Hematopoietic multipotent progenitor cell treated with erythropoietin and hydrocortisone succinate and interleukin-3 and kit ligand, for 17 days (in vitro differentiated cells): ENCODE measurements at regions not wholly inside any gene's neighbourhood (a gene's known extent, or its start where the extent isn't known, plus 50 kb on each side); places are given as distances from the start of the nearest gene placed in this dataset.
"Not testable (repeated sequence)": the region's sequence is repeated elsewhere in the genome, so short reads cannot be mapped to it uniquely, and the experiment has no call there.

Source experiments
- DNase-seq: peaks from one replicate; pipeline ENCODE4 v3.0.0-alpha.2; 2015; ENCODE audit warnings: low spot score

DNA sequence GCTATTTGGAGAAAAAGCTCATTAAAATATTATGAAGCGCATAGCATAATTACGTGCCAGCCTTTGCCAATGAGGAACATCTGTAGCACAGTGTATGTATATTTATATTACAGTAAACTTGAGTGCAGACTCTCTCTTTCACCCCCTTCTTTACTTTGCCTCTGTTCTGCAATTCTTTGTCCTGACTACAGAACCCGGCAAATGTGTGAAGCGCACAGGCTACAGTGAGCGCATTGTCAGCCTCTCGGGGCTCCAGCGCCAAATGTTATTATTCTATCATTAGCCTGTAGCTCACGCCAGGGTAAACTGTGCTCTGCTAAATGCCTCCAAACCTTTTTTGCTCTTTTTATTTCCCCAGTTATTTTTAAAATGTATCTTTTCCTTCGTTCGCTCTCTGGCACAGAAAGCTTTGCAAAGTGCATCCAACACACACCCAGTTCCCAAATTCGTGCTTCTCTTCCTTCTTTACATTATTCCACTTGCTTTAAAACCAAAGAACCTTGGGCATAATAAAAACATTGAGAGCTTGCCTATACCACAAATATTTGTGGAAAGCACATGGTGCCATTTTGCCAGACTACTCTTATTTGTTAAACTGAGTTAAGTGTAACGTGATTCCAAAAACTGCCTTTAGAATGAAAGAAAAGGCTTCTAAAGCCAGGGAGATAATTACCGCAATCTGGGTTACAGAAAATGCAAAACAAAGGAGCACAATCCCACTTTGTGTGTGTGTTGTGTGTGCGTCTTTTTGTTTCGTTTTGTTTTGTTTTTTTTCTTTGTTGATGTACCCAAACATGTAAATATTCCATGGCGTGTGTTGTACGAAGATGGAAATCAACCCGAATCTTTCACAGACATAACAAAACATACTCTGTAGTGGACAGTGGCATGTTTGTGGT, 164.1 kb upstream of the MPDZ start:
- no peak for DNase-seq

GRCh38 chr9:13439685-13440476, 160.4 kb upstream of the MPDZ start:
- no peak for DNase-seq

GRCh38 chr9:13437866-13438265, 158.4 kb upstream of the MPDZ start:
- DNase-seq: no peak

- no peak for DNase-seq
These were observed 157.1 kb upstream of the MPDZ start for GRCh38 chr9:13436591-13436990.

DNA sequence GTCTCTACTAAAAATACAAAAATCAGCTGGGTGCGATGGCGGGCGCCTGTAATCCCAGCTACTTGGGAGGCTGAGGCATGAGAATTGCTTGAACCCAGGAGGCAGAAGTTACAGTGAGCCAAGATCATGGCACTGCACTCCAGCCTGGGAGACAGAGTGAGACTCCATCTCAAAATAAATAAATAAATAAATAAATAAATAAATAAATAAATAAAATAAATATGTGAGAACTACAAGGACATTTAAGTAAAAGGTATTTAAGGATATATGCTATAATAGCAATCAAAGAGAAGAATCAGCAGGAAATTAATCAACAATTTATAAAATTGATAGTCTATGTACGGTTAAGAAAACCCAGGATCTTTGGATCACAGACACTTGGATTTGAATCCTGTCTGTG, 154.0 kb upstream of the MPDZ start:
- not testable (repeated sequence) for DNase-seq

GRCh38 chr9:13432904-13433303, 153.4 kb upstream of the MPDZ start:
- DNase-seq: no peak

GRCh38 chr9:13431692-13432091, 152.2 kb upstream of the MPDZ start:
- no peak for DNase-seq

DNA sequence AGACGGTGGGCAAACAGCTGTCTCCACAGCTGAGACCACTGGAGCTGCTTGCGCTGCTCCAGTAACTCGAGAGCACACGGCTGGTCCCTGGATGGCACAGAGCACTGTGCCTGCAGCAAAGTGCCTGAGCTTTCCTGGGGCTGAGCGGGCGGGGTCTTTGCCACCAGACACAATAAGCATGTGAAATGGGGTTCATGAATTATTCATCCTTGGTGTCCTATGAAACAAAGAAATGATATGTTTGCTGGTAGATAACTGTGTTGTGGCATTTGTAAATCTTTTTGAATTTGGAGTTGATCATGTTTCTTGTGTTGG, 151.7 kb upstream of the MPDZ start:
- no peak for DNase-seq

DNA sequence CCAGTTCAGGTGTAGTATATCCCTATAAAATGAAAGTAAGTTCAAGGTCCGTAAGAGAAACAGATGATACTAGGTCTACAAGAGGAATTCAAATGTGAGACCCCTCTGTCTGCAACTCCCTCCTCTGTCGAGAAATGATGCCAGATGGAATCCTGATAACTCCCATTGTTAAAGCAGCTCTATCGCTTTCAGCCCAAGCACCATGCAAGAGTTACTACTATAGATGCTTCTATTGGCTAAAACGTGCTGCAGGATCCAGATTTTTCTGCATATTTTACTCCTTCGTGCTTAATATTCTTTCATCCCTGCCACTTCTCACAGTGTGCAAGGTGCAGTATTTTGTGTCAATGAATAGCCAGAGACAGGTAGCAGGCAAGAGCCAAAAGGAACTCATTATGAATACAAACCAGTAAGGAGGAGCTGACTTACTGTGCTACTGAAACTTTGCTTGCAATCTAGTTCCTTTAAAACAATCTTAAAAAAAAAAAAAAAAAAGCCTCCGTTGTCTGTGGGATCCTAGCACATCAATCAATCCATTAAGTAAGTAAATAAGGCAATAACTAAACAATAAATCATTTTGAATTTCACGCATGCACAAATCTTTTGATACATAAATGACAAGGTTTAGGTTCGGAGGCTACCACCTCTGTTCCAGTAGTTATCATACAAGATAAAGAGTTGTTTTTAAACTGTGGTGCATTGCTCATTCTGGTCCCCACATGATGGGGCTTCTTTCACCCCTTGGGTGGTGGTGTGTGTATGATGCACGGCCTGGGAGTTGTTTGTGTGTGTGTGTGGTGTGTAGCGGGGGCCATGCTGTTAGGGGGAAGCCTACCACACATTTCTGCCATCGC, 151.1 kb upstream of the MPDZ start:
- no peak for DNase-seq

GRCh38 chr9:13429301-13430190, 150.1 kb upstream of the MPDZ start:
- DNase-seq: no peak

GRCh38 chr9:13428766-13429165, 149.3 kb upstream of the MPDZ start:
- no peak for DNase-seq

DNA sequence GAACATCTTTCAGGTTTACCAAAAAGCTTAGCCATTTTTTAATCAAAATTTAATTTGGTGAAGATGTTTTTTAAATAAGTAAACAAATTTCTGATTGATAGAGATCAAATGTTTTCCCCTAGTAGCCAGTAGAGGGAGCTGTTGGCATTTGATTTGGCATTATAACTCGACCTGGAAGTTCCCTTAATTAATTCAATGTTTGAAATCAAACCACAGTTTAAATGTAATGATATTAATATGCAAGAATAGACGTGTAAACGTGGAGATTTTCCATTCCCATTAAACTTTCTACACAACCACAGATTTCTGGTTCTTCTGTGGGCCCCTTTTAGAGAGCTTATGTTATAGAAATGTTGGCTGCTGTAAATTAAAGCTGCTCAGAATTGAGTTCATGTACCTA, 148.1 kb upstream of the MPDZ start:
- peak; percentile 44 for DNase-seq

DNA sequence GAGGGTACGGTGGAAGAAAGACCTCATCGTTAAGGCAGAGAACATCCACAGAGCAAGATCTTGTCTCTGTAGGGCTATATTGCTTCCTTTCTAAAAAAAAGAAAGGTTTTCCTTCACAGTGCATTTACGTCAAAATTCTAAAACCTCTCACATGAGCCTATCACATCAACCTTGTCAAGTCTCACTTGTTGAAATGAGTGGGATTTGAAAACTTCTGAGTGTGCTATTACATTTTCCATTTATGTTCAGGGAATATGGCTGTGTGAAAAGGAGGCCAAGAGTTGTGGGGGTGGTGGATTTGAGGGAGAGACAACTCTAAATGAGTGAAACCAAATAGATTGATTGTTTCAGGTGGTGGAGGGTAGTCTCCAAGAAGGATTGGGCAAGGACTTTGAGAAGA, 147.1 kb upstream of the MPDZ start:
- DNase-seq: no peak

DNA sequence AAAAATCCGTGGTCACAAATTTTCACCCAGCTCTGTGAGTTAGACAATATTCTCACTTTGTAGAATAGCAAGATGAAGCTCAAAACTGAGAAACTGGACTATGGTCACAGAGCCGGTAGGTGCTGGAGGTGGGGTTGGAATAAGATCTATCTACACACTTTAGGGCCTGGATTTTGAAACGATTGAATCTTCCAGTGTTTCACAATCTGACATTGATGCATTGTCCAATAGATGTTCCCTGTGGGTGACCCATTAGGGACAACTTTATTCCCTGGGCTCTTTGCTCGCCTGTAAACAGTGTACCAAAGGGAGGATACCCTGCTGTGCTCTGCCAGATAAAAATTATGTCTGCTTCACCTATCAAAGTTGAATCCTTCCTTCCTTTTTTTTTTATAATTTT, 145.4 kb upstream of the MPDZ start:
- no peak for DNase-seq

GRCh38 chr9:13424204-13424603, 144.7 kb upstream of the MPDZ start:
- DNase-seq: no peak

DNA sequence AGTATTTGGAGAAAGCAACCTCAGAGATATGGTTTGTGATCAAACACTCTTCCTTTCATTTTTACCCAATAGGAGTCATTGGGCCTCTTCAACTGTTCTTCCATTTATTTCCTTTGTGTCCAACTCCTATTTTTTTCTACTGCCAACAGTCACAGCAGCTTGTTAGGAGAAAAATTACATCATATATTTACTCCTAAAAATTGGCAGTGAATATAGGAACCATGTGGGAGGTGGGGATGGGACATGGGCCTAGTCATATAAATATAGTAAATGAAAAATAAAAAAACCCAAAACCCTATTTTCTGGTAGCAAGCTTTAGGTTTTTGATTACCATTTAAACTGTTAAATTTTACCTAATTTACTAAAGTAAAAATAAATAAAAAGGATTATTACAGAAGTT, 134.9 kb upstream of the MPDZ start:
- no peak for DNase-seq

- no peak for DNase-seq
These were observed 132.8 kb upstream of the MPDZ start for GRCh38 chr9:13412331-13412730.

DNA sequence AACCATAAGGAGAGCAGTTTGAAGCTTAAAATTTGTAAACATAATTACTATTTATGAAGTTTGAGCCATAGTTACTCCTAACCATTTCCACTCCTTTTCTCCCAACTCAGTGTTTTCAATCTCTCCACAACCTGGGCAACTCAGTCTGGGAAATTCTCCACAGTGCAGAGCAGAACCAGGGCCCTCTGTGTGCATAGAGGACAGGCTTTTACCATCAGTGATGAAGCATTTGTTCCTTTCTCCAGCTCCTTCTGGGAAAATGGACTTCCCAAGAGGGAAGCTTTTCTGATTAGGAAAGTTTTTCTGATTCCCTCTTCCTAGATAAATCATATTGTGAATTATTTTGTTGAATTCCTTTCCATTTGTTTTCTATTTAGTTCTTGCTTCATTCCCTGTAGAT, 132.3 kb upstream of the MPDZ start:
- DNase-seq: no peak

DNA sequence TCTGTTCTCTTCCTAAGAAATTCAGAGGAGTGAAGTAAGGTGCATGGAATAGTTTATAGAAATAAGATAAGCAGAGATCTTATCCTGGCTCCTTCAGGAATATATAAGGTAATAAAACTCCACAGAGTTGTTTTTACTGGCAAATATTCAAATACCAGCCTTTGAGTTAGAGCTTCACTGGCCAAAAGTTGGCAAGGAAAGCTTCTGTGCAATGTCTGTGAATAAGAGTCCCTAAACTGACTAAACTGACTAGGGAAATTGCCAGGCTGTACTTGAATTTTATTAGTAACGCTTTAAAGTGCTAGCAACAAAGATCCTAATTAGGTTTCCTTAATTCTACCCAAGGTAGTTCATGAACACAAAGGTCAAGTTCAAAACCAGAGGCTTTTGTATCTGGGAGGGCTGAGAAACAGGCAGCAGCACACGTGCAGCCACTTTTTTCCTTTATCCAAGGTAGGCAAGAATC, 131.1 kb upstream of the MPDZ start:
- DNase-seq: no peak

- DNase-seq: no peak
These were observed 118.2 kb upstream of the MPDZ start for GRCh38 chr9:13397661-13398060.

GRCh38 chr9:13397220-13397619, 117.7 kb upstream of the MPDZ start:
- DNase-seq: no peak
